Liver (tissue), 3 donors: ENCODE measurements at regions not wholly inside any gene's neighbourhood (a gene's known extent, or its start where the extent isn't known, plus 50 kb on each side); places are given as distances from the start of the nearest gene placed in this dataset.

ENCODE experiments used
- CTCF ChIP-seq: fragments of 150-350 bp; IDR thresholded peaks from 2 replicates; pipeline ENCODE4 v1.5.1; 2017; ENCODE audit warnings: improper control_type of control experiment, low read depth, low read length; ENCODE audit not compliant: missing input control
- FOXA1 ChIP-seq: IDR thresholded peaks from 2 replicates; pipeline ENCODE4 v1.6.1; 2016; ENCODE audit warnings: antibody characterized with exemption
- GABPA ChIP-seq, 2 donors: IDR thresholded peaks in 1 of 2; conservative IDR thresholded peaks in 1 of 2; 2 replicates each; pipeline ENCODE4 v1.6.1; 2016; ENCODE audit warnings: antibody characterized with exemption in 2 of 2, mild to moderate bottlenecking in 1 of 2, moderate library complexity in 1 of 2
- HNF4A ChIP-seq, 2 donors: conservative IDR thresholded peaks; 2 replicates each; pipeline ENCODE4 v1.6.1; 2016; ENCODE audit warnings: antibody characterized with exemption in 2 of 2, mild to moderate bottlenecking in 2 of 2
- HNF4G ChIP-seq: IDR thresholded peaks from 2 replicates; pipeline ENCODE4 v1.6.1; 2016; ENCODE audit warnings: antibody characterized with exemption
- JUND ChIP-seq, 2 donors: IDR thresholded peaks; 2 replicates each; pipeline ENCODE4 v1.6.1; 2016; ENCODE audit warnings: antibody characterized with exemption in 2 of 2
- MAX ChIP-seq: IDR thresholded peaks from 2 replicates; pipeline ENCODE4 v1.6.1; 2016; ENCODE audit warnings: antibody characterized with exemption
- RAD21 ChIP-seq, 2 donors: IDR thresholded peaks; 2 replicates each; pipeline ENCODE4 v1.6.1; 2016; ENCODE audit warnings: antibody characterized with exemption in 2 of 2, mild to moderate bottlenecking in 2 of 2
- REST ChIP-seq: IDR thresholded peaks from 2 replicates; pipeline ENCODE4 v1.6.1; 2016; ENCODE audit warnings: antibody characterized with exemption, mild to moderate bottlenecking
- SP1 ChIP-seq: IDR thresholded peaks from 2 replicates; pipeline ENCODE4 v1.6.1; 2018; ENCODE audit warnings: antibody characterized with exemption, mild to moderate bottlenecking
- TAF1 ChIP-seq: conservative IDR thresholded peaks from 2 replicates; pipeline ENCODE4 v1.6.1; 2016; ENCODE audit warnings: antibody characterized with exemption, mild to moderate bottlenecking
- YY1 ChIP-seq: IDR thresholded peaks from 2 replicates; pipeline ENCODE4 v1.6.1; 2016; ENCODE audit warnings: antibody characterized with exemption, mild to moderate bottlenecking
- ZBTB33 ChIP-seq: IDR thresholded peaks from 2 replicates; pipeline ENCODE4 v1.6.1; 2016; ENCODE audit warnings: antibody characterized with exemption
- donor health status: healthy.
- donor health status: healthy.

GRCh38 chr3:75188962-75189361 lies 475.2 kb upstream of the FRG2C start:
- TF ChIP-seq CTCF, result no peak
- TF ChIP-seq JUND (IDR thresholded peaks at IDR 0.05), result no peak
- TF ChIP-seq MAX, result no peak
- no peak for TF ChIP-seq ZBTB33
- TF ChIP-seq GABPA (IDR thresholded peaks at IDR 0.05 in 1 of 2, conservative IDR thresholded peaks at IDR 0.05 in 1 of 2), result no peak
- no peak for TF ChIP-seq HNF4A (conservative IDR thresholded peaks at IDR 0.05)
- no peak for TF ChIP-seq FOXA1
- no peak for TF ChIP-seq REST
- no peak for TF ChIP-seq RAD21 (IDR thresholded peaks at IDR 0.05)
- TF ChIP-seq SP1, result no peak
- no peak for TF ChIP-seq YY1
- no peak for TF ChIP-seq HNF4G
- TF ChIP-seq TAF1, result no peak
